ENCODE measurements at regions not wholly inside any gene's neighbourhood (a gene's known extent, or its start where the extent isn't known, plus 50 kb on each side); places are given as distances from the start of the nearest gene placed in this dataset.

- TF ChIP-seq CEBPB (IDR thresholded peaks at IDR 0.05), result peak; percentile 76 to 82; a peak in 3 of 4 replicates
- no peak for TF ChIP-seq TFCP2L1 (CRISPR knock-in tag; IDR thresholded peaks at IDR 0.05)
- TF ChIP-seq ELK1 (IDR thresholded peaks at IDR 0.05; ENCODE audit: low read depth, low read length), result no peak
- no peak for TF ChIP-seq CHD4 (IDR thresholded peaks at IDR 0.05; ENCODE audit: borderline replicate concordance)
- peak; percentile 80 for TF ChIP-seq ZFP36 (IDR thresholded peaks at IDR 0.05; ENCODE audit: borderline replicate concordance, partially characterized antibody)
- TF ChIP-seq RNF2 (IDR thresholded peaks at IDR 0.05; ENCODE audit: borderline replicate concordance, low read depth), result no peak
- TF ChIP-seq HOXB13 (CRISPR knock-in tag; IDR thresholded peaks at IDR 0.05; ENCODE audit: low read depth), result peak; percentile 84; the same call in 1 of the 2 replicates
- peak; percentile 84; the same call in 1 of the 2 replicates for TF ChIP-seq JUNB (IDR thresholded peaks at IDR 0.05)
- peak; percentile 96 to 97; a peak in 4 of 5 replicates for TF ChIP-seq EP300 (IDR thresholded peaks at IDR 0.05)
- no peak for TF ChIP-seq REST (IDR thresholded peaks at IDR 0.05)
- peak; percentile 67 for TF ChIP-seq PBX3 (IDR thresholded peaks at IDR 0.05)
- TF ChIP-seq HOXA7 (CRISPR knock-in tag; IDR thresholded peaks at IDR 0.05), result peak; percentile 58; the same call in 1 of the 2 replicates
- peak; percentile 86 for TF ChIP-seq ZSCAN20 (CRISPR knock-in tag; IDR thresholded peaks at IDR 0.05)
- TF ChIP-seq ZNF302 (CRISPR knock-in tag; IDR thresholded peaks at IDR 0.05), result no peak
- TF ChIP-seq FOXS1 (CRISPR knock-in tag; IDR thresholded peaks at IDR 0.05), result peak; percentile 98
- TF ChIP-seq CTCF (IDR thresholded peaks at IDR 0.05), result no peak
- TF ChIP-seq RAD21 (conservative IDR thresholded peaks at IDR 0.05 in 1 of 2, IDR thresholded peaks at IDR 0.05 in 1 of 2), result peak; percentile 36 to 56; a peak in 4 of 5 replicates
These were observed 121.2 kb upstream of the SLC38A2 start (continued) for GRCh38 chr12:46493834-46494181.

- Histone ChIP-seq H3K9me3 (no peaks in the 10 kb centered on the region), H3K4me1 (peaks cover 54% of the 10 kb centered on the region), H3K4me3 (peak overlapping the region; percentile 19; the same call in 2 of the 3 replicates), H3K27ac (peak overlapping the region; percentile 88 to 92), H3K4me2 (peak overlapping the region; percentile 74)
- ChIA-PET CTCF (interaction anchor here (1.1 to 1.9 kb wide), 4 partner anchors 9 to 168 kb away, joined by 3 to 6 read pairs (median 3); no protein-coding TSS in a partner anchor), POLR2A (interaction anchor here (0.6 to 1.7 kb wide), 6 partner anchors 31 to 525 kb away, joined by 3 to 8 read pairs (median 4); no protein-coding TSS in a partner anchor)
- DNase-seq (ENCODE audit: low read depth in 1 of 2, low spot score in 1 of 2) (peak; percentile 16 to 68), FAIRE-seq (peak; percentile 36), ATAC-seq (peak; percentile 70 to 73)
- WGBS (ENCODE audit: missing lambda C conversion rate), result 3% methylated on average over 5 of the region's 5 CpGs
- peak; percentile 56 for TF ChIP-seq EHF (CRISPR knock-in tag; IDR thresholded peaks at IDR 0.05)
- TF ChIP-seq CEBPB (IDR thresholded peaks at IDR 0.05), result peak; percentile 47 to 56; a peak in 1 of 4 replicates
- TF ChIP-seq ZSCAN20 (CRISPR knock-in tag; IDR thresholded peaks at IDR 0.05), result peak; percentile 81
- peak; percentile 67; the same call in 1 of the 2 replicates for TF ChIP-seq HOXB5 (CRISPR knock-in tag; IDR thresholded peaks at IDR 0.05)
- TF ChIP-seq FOSL2 (IDR thresholded peaks at IDR 0.05), result no peak
- no peak; the same call in 1 of the 2 replicates for TF ChIP-seq FOSL2 (CRISPR knock-in tag; IDR thresholded peaks at IDR 0.05)
- TF ChIP-seq MAFK (IDR thresholded peaks at IDR 0.05; ENCODE audit: partially characterized antibody), result peak; percentile 63
- peak; percentile 43; the same call in 1 of the 2 replicates for TF ChIP-seq HDAC2 (IDR thresholded peaks at IDR 0.05)
- peak; percentile 78 for TF ChIP-seq HOXB13 (CRISPR knock-in tag; IDR thresholded peaks at IDR 0.05; ENCODE audit: low read depth)
- TF ChIP-seq TFCP2L1 (CRISPR knock-in tag; IDR thresholded peaks at IDR 0.05), result no peak
These were observed 120.7 kb upstream of the SLC38A2 start for GRCh38 chr12:46493150-46493833.

All from A549 (cell line).